GM13976 (cell line): ENCODE measurements at regions not wholly inside any gene's neighbourhood (a gene's known extent, or its start where the extent isn't known, plus 50 kb on each side); places are given as distances from the start of the nearest gene placed in this dataset.

ENCODE experiments used
- DNase-seq: peaks from one replicate; pipeline ENCODE4 v3.0.0; 2012; ENCODE audit warnings: low spot score
- in situ Hi-C: fragments of 300-500 bp; cut with MboI; formaldehyde crosslinking; loops from one replicate; pipeline ENCODE4 v1.12.0; 2022; ENCODE audit warnings: low sequenced_read_pairs, mixed read lengths, inconsistent platforms; ENCODE audit not compliant: unreplicated experiment
- TF ChIP-seq, protein P1 (sequence below): IDR thresholded peaks from 2 replicates; pipeline ENCODE4 v1.5.1; 2012; ENCODE audit warnings: borderline replicate concordance, mild to moderate bottlenecking; ENCODE audit not compliant: insufficient read depth; ENCODE audit errors: extremely low read depth, missing control alignments, control extremely low read depth

DNA sequence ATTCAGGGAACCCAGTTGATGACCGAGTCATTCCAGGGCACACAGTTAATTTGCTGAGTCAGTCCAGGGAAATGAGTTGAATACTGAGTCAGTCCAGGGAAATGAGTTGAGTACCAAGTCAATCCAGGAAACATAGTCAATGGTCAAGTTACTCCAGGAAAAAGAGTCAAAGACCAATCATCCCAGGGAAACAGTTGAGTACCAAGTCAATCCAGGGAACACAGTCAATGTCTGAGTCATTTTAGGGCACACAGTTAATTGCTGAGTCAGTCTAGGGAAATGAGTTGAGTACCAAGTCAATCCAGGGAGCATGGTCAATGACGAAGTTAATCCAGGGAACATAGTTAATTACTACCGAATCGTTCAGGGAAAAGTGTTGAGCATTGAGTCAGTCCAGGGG lies 754.4 kb downstream of the NLGN4X start:
- in situ Hi-C loops = no loop called here

DNA sequence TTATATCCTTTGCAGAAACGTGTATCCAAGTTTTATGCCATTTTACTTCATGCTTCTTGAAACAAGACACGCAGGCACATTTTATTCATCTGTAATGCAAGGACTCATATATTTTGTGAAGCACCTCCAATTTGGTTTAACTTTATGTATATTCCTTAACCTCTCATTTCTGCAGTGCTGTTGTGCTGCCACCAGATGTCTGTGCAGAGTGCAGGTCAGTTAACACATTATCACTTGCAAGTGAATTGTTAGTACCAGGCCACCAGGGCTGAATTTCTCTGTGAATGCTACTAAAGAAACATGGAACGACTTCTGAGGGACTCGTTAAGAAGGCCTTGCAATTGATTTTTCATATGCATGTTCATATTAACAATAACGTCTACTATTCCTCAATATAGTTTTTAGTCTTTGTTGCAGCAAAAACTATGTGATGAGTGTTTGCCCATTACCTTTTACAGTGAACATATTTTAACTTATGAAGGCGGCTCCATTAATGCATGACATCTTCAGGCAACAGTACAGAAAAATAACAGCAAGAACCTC lies 770.3 kb downstream of the NLGN4X start:
- in situ Hi-C loops = no loop called here
- TF ChIP-seq, protein P1, sequence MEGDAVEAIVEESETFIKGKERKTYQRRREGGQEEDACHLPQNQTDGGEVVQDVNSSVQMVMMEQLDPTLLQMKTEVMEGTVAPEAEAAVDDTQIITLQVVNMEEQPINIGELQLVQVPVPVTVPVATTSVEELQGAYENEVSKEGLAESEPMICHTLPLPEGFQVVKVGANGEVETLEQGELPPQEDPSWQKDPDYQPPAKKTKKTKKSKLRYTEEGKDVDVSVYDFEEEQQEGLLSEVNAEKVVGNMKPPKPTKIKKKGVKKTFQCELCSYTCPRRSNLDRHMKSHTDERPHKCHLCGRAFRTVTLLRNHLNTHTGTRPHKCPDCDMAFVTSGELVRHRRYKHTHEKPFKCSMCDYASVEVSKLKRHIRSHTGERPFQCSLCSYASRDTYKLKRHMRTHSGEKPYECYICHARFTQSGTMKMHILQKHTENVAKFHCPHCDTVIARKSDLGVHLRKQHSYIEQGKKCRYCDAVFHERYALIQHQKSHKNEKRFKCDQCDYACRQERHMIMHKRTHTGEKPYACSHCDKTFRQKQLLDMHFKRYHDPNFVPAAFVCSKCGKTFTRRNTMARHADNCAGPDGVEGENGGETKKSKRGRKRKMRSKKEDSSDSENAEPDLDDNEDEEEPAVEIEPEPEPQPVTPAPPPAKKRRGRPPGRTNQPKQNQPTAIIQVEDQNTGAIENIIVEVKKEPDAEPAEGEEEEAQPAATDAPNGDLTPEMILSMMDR = no peak
- no peak for DNase-seq

More for the DNA sequence above, 754.4 kb downstream of the NLGN4X start:
- no peak for DNase-seq
- TF ChIP-seq, protein P1 = no peak

DNA sequence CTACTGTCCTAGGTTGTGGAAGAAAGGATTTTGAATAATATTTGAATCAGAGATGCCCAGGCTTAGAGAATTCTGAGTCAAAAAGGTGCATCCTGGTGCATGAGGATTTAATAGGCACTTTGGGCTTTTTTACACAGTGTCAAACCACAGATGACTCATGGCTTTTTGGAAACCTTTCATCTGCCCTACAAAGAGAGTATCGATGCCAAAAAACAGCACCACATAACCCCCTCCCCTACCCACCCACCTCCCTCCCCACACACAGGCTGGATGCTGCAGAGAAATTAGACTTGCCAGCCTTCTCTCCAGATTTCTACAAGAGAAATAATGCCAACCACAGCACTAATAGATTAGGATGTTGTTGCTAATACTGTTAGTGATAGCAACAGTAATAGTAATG lies 779.3 kb downstream of the NLGN4X start:
- TF ChIP-seq, protein P1 = no peak
- DNase-seq = no peak
- in situ Hi-C loops = no loop called here

DNA sequence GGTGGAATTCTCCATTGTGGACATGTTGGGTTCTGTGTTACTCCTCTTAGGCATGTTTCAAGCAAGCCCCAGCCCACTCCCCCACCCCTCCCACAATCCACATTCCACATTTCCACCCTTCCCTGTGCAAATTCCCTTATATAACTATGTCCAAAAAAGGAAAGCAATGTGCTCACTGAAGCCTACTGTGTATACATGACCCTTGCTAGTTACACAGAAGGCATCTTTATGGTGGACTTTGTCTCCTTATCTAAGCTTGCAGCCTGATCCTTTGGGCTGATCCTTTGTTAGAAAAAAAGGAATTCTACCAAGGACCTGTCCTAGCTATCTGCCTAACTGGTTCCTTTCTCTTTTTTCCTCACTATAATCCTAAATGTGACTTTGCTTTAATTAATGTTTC lies 796.8 kb downstream of the NLGN4X start:
- in situ Hi-C loops = no loop called here
- TF ChIP-seq, protein P1 = no peak
- no peak for DNase-seq

DNA sequence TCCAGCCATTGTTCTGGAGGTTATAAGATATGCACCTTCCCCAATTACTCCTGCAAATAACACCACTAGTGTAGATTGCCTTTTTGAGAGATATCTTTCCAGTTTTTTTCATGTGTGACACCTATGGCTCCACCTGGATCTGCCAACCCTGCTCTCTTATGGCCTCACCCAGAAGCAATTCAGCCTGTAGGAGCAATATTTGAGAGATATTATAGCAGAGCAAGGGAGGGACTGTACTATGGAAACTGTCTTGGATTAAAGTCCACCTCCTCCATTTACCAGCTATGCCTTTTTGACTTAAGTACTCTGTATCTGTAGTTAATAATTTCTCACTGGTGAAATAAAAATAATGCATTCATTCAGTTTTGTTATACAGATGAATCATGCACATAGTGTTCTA lies 803.5 kb downstream of the NLGN4X start:
- TF ChIP-seq, protein P1 = no peak
- DNase-seq = no peak
- in situ Hi-C loops = no loop called here

DNA sequence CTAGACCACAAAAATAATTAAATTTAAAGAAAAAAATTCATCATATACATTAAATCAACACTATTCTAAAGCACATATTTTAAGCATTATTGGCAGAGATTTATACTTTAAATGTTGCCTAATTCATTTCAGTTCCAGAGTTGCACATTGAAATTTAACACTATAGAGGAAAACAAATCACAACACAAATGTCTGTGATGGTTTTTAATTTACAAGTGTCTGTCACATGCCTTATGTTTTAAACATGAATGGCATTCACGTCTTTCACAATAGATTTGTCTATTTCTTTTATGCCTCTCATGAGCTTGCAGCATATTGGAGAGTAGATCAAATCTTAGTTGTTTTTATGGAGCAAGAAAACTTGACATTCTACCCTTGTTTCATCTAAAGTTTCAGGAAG lies 811.3 kb downstream of the NLGN4X start:
- DNase-seq = no peak
- in situ Hi-C loops = no loop called here
- TF ChIP-seq, protein P1 = no peak
